Upper lobe of right lung (tissue), 1 donor: ENCODE measurements at regions not wholly inside any gene's neighbourhood (a gene's known extent, or its start where the extent isn't known, plus 50 kb on each side); places are given as distances from the start of the nearest gene placed in this dataset.
A peak's percentile ranks its signal among the peaks of the same experiment; 100 is the strongest.

Experiments
- ATAC-seq: fragments of 200-7000 bp; cut with Tn5 transposase; one replicate; pipeline ENCODE4 v1.9.1; 2020; ENCODE audit warnings: mild to moderate bottlenecking, moderate library complexity
- DNase-seq: peaks from one replicate; pipeline ENCODE4 v3.0.0-alpha.2; 2020
- H3K27ac ChIP-seq: fragments of 200-600 bp; one replicate; pipeline ENCODE4 v1.8.0; 2022
- H3K27me3 ChIP-seq: fragments of 200-600 bp; one replicate; pipeline ENCODE4 v1.8.0; 2022; ENCODE audit warnings: mild to moderate bottlenecking
- H3K36me3 ChIP-seq: fragments of 200-600 bp; one replicate; pipeline ENCODE4 v1.8.0; 2022
- H3K4me1 ChIP-seq: fragments of 200-600 bp; one replicate; pipeline ENCODE4 v1.8.0; 2022
- H3K4me3 ChIP-seq: fragments of 200-600 bp; one replicate; pipeline ENCODE4 v1.8.0; 2022; ENCODE audit warnings: mild to moderate bottlenecking
- H3K9me3 ChIP-seq: fragments of 200-600 bp; one replicate; pipeline ENCODE4 v1.8.0; 2022
- CTCF ChIP-seq: fragments of 200-600 bp; IDR thresholded peaks from one replicate; pipeline ENCODE4 v1.8.0; 2022; ENCODE audit warnings: antibody characterized with exemption
- intact Hi-C: fragments of 100-400 bp; cut with DNase I; formaldehyde crosslinking; loops from one replicate; pipeline ENCODE4 v1.11.0; 2022
- donor health status: DM: no; HTN: yes; CAD: no; lungs with severe emphysema.

- H3K4me1 ChIP-seq = no peaks in the 10 kb centered on the region
- no peak for TF ChIP-seq CTCF
- no peaks in the 10 kb centered on the region for H3K36me3 ChIP-seq
- H3K27ac ChIP-seq = no peak overlapping the region
- intact Hi-C loops = no loop called here
- no peaks in the 10 kb centered on the region for H3K9me3 ChIP-seq
- no peak overlapping the region for H3K4me3 ChIP-seq
- no peaks in the 10 kb centered on the region for H3K27me3 ChIP-seq
- DNase-seq (no peak), ATAC-seq (no peak)
Observed at GRCh38 chr11:21930408-21930807, 262.5 kb upstream of the ANO5 start.

- intact Hi-C loops = no loop called here
- Histone ChIP-seq H3K36me3 (no peaks in the 10 kb centered on the region), H3K4me1 (no peaks in the 10 kb centered on the region), H3K27ac (no peak overlapping the region), H3K27me3 (no peaks in the 10 kb centered on the region), H3K4me3 (no peak overlapping the region), H3K9me3 (no peaks in the 10 kb centered on the region)
- no peak for TF ChIP-seq CTCF
- DNase-seq (no peak), ATAC-seq (no peak)
Observed at GRCh38 chr11:21931436-21932101, 261.3 kb upstream of the ANO5 start.

- Histone ChIP-seq H3K4me1 (no peaks in the 10 kb centered on the region), H3K9me3 (no peaks in the 10 kb centered on the region), H3K4me3 (no peak overlapping the region), H3K27me3 (no peaks in the 10 kb centered on the region), H3K27ac (no peak overlapping the region), H3K36me3 (no peaks in the 10 kb centered on the region)
- intact Hi-C loops = no loop called here
- TF ChIP-seq CTCF = peak; percentile 37
- no peak for ATAC-seq
- DNase-seq = no peak
Observed at GRCh38 chr11:21933095-21933494, 259.8 kb upstream of the ANO5 start.

- intact Hi-C loops = no loop called here
- DNase-seq = no peak
- Histone ChIP-seq H3K9me3 (no peaks in the 10 kb centered on the region), H3K27me3 (no peaks in the 10 kb centered on the region), H3K27ac (no peak overlapping the region), H3K36me3 (no peaks in the 10 kb centered on the region), H3K4me3 (no peak overlapping the region), H3K4me1 (no peaks in the 10 kb centered on the region)
- no peak for TF ChIP-seq CTCF
- ATAC-seq = no peak
Observed at GRCh38 chr11:21944577-21944976, 248.3 kb upstream of the ANO5 start.

- no peak for TF ChIP-seq CTCF
- H3K27me3 ChIP-seq = no peaks in the 10 kb centered on the region
Observed at GRCh38 chr11:21948876-21949275, 244.0 kb upstream of the ANO5 start.

More at GRCh38 chr11:21948876-21949275, 244.0 kb upstream of the ANO5 start:
- DNase-seq = no peak
- intact Hi-C loops = no loop called here
- Histone ChIP-seq H3K4me1 (no peaks in the 10 kb centered on the region), H3K4me3 (no peak overlapping the region), H3K27ac (no peak overlapping the region), H3K36me3 (no peaks in the 10 kb centered on the region), H3K9me3 (no peaks in the 10 kb centered on the region)
- no peak for ATAC-seq
